Liver (tissue), 3 donors: ENCODE measurements at regions not wholly inside any gene's neighbourhood (a gene's known extent, or its start where the extent isn't known, plus 50 kb on each side); places are given as distances from the start of the nearest gene placed in this dataset.

Source experiments
- CTCF ChIP-seq: fragments of 150-350 bp; IDR thresholded peaks from 2 replicates; pipeline ENCODE4 v1.5.1; 2017; ENCODE audit warnings: improper control_type of control experiment, low read depth, low read length; ENCODE audit not compliant: missing input control
- MAX ChIP-seq: IDR thresholded peaks from 2 replicates; pipeline ENCODE4 v1.6.1; 2016; ENCODE audit warnings: antibody characterized with exemption
- RAD21 ChIP-seq, 2 donors: IDR thresholded peaks; 2 replicates each; pipeline ENCODE4 v1.6.1; 2016; ENCODE audit warnings: antibody characterized with exemption in 2 of 2, mild to moderate bottlenecking in 2 of 2
- REST ChIP-seq: IDR thresholded peaks from 2 replicates; pipeline ENCODE4 v1.6.1; 2016; ENCODE audit warnings: antibody characterized with exemption, mild to moderate bottlenecking
- TAF1 ChIP-seq: conservative IDR thresholded peaks from 2 replicates; pipeline ENCODE4 v1.6.1; 2016; ENCODE audit warnings: antibody characterized with exemption, mild to moderate bottlenecking
- YY1 ChIP-seq: IDR thresholded peaks from 2 replicates; pipeline ENCODE4 v1.6.1; 2016; ENCODE audit warnings: antibody characterized with exemption, mild to moderate bottlenecking
- donor health status: healthy.
- donor health status: healthy.

- TF ChIP-seq REST (no peak), CTCF (no peak), MAX (no peak), TAF1 (no peak), RAD21 (IDR thresholded peaks at IDR 0.05) (no peak), YY1 (no peak)
Observed at GRCh38 chr1:191026828-191027227, 549.2 kb upstream of the BRINP3 start.
